ENCODE measurements at regions not wholly inside any gene's neighbourhood (a gene's known extent, or its start where the extent isn't known, plus 50 kb on each side); places are given as distances from the start of the nearest gene placed in this dataset.

DNA sequence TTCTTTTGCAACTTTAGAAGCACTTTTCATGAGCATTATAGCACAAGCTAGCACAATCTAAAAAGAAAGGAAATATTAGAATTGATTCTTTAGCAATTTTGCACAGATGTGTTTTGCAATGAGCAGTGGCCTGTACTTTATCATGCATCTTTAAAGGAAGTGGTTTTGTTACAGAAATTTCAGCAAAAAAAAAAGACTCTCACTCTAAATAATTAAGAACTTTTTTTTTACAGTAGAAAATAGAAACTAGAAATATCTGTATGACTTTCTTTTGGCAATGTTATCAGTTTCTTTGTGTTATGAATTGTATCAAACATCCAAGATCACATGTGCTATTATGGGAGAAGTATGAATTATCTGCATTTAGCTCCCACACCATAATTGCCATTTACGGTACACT lies 195.7 kb upstream of the KLF6 start:
- TF ChIP-seq, protein P1, sequence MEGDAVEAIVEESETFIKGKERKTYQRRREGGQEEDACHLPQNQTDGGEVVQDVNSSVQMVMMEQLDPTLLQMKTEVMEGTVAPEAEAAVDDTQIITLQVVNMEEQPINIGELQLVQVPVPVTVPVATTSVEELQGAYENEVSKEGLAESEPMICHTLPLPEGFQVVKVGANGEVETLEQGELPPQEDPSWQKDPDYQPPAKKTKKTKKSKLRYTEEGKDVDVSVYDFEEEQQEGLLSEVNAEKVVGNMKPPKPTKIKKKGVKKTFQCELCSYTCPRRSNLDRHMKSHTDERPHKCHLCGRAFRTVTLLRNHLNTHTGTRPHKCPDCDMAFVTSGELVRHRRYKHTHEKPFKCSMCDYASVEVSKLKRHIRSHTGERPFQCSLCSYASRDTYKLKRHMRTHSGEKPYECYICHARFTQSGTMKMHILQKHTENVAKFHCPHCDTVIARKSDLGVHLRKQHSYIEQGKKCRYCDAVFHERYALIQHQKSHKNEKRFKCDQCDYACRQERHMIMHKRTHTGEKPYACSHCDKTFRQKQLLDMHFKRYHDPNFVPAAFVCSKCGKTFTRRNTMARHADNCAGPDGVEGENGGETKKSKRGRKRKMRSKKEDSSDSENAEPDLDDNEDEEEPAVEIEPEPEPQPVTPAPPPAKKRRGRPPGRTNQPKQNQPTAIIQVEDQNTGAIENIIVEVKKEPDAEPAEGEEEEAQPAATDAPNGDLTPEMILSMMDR (conservative IDR thresholded peaks at IDR 0.05) = no peak
- no peak for TF ChIP-seq EZH2 (IDR thresholded peaks at IDR 0.05; ENCODE audit: low read depth)
